Lower leg skin (tissue), 4 donors: ENCODE measurements at regions not wholly inside any gene's neighbourhood (a gene's known extent, or its start where the extent isn't known, plus 50 kb on each side); places are given as distances from the start of the nearest gene placed in this dataset.

Source experiments
- DNase-seq, 2 donors: peaks; one replicate each; pipeline ENCODE4 v3.0.0-alpha.2; 2019; ENCODE audit warnings: low spot score in 2 of 2
- H3K4me3 ChIP-seq: fragments of 200-600 bp; sonication (generic); 2 replicates; pipeline ENCODE4 v1.5.1; 2017; ENCODE audit warnings: mild to moderate bottlenecking, low read depth; ENCODE audit not compliant: poor library complexity, severe bottlenecking
- CTCF ChIP-seq, 3 donors: fragments of 450-650 bp; IDR thresholded peaks; one replicate each; pipeline ENCODE4 v1.5.1; 2016; ENCODE audit warnings: antibody characterized with exemption in 3 of 3, mild to moderate bottlenecking in 3 of 3, moderate library complexity in 2 of 3
- POLR2A ChIP-seq, 2 donors: fragments of 450-650 bp; IDR thresholded peaks; one replicate each; pipeline ENCODE4 v1.6.1; 2016 to 2017; ENCODE audit warnings: antibody characterized with exemption in 2 of 2, mild to moderate bottlenecking in 1 of 2, moderate library complexity in 1 of 2
- WGBS, 2 donors: methylation state at CpG; one replicate each; pipeline ENCODE4 v1.1.5; 2018; 5-methylcytosine and 5-hydroxymethylcytosine counted together
- intact Hi-C: fragments of 100-400 bp; cut with DNase I; formaldehyde crosslinking; loops from one replicate; pipeline ENCODE4 v1.15.0; 2023; ENCODE audit warnings: low total_unique reads

- 95 to 100% methylated on average over 1 of the region's 1 CpG for whole genome bisulfite sequencing, 2 donors
- no peak overlapping the region for H3K4me3 ChIP-seq
- no peak for DNase-seq
- TF ChIP-seq POLR2A (IDR thresholded peaks at IDR 0.05): no peak
- no peak for TF ChIP-seq CTCF (IDR thresholded peaks at IDR 0.05)
- intact Hi-C loops: no loop called here
These were observed 736.8 kb upstream of the SLC35B3 start for GRCh38 chr6:9172096-9172495.

GRCh38 chr6:9168669-9169068 is 733.3 kb upstream of the SLC35B3 start:
- no peak overlapping the region for H3K4me3 ChIP-seq
- TF ChIP-seq CTCF (IDR thresholded peaks at IDR 0.05) (no peak), POLR2A (IDR thresholded peaks at IDR 0.05) (no peak)
- intact Hi-C loops: loop anchor here (10.0 kb wide), 1 partner anchor 226 kb away; no protein-coding TSS in a partner anchor
- 61 to 64% methylated on average over 1 of the region's 1 CpG for WGBS, 2 donors
- DNase-seq: no peak

GRCh38 chr6:9161731-9162130 is 726.4 kb upstream of the SLC35B3 start:
- DNase-seq: no peak
- TF ChIP-seq POLR2A (IDR thresholded peaks at IDR 0.05): no peak
- TF ChIP-seq CTCF (IDR thresholded peaks at IDR 0.05): no peak
- no peak overlapping the region for H3K4me3 ChIP-seq
- intact Hi-C loops: loop anchor here (10.0 kb wide), 1 partner anchor 233 kb away; no protein-coding TSS in a partner anchor

GRCh38 chr6:9159051-9159450 is 723.7 kb upstream of the SLC35B3 start:
- no peak overlapping the region for H3K4me3 ChIP-seq
- intact Hi-C loops: no loop called here
- no peak for DNase-seq
- WGBS, 2 donors: 61 to 64% methylated on average over 3 of the region's 3 CpGs
- TF ChIP-seq CTCF (IDR thresholded peaks at IDR 0.05) (no peak), POLR2A (IDR thresholded peaks at IDR 0.05) (no peak)

- TF ChIP-seq POLR2A (IDR thresholded peaks at IDR 0.05) (no peak), CTCF (IDR thresholded peaks at IDR 0.05) (no peak)
- H3K4me3 ChIP-seq: no peak overlapping the region
- DNase-seq: no peak
- WGBS, 2 donors: 35 to 45% methylated on average over 3 of the region's 3 CpGs
- intact Hi-C loops: no loop called here
These were observed 720.5 kb upstream of the SLC35B3 start for GRCh38 chr6:9155836-9156235.

GRCh38 chr6:9143140-9143539 is 707.8 kb upstream of the SLC35B3 start:
- WGBS, 2 donors: 76 to 85% methylated on average over 4 of the region's 4 CpGs
- no peak overlapping the region for H3K4me3 ChIP-seq
- TF ChIP-seq POLR2A (IDR thresholded peaks at IDR 0.05): no peak
- TF ChIP-seq CTCF (IDR thresholded peaks at IDR 0.05): no peak
- intact Hi-C loops: no loop called here
- DNase-seq: no peak
